MCF 10A (cell line): ENCODE measurements at regions not wholly inside any gene's neighbourhood (a gene's known extent, or its start where the extent isn't known, plus 50 kb on each side); places are given as distances from the start of the nearest gene placed in this dataset.

Experiments used
- BruUV-seq: library from RNA; stranded (reverse); fragments of 400-500 nt; replicated peaks from 2 replicates; lab custom pipeline; 2021; lab: Mats Ljungman, UMichigan
- CTCF ChIA-PET: fragments of 300-600 bp; sonication (Branson Sonifier 250); formaldehyde crosslinking; extraction: SDS; loops from one replicate; lab custom pipeline; 2021; ENCODE audit warnings: antibody characterized with exemption, inconsistent platforms; lab: Yijun Ruan, JAX
- POLR2A ChIA-PET: fragments of 300-600, 350-650 bp; sonication (Branson Sonifier 250); formaldehyde crosslinking; extraction: SDS; loops from one replicate; lab custom pipeline; 2020; ENCODE audit warnings: antibody characterized with exemption, inconsistent platforms; lab: Yijun Ruan, JAX
- DNase-seq: peaks from one replicate; pipeline ENCODE4 v3.0.0-alpha.2; 2018; ENCODE audit not compliant: unreplicated experiment
- H3K27ac Mint-ChIP-seq: one replicate; pipeline ENCODE4 v1.8.0; 2022; ENCODE audit warnings: mild to moderate bottlenecking, low read depth, mixed read lengths; ENCODE audit not compliant: unreplicated experiment
- H3K27me3 Mint-ChIP-seq: one replicate; pipeline ENCODE4 v1.8.0; 2022; ENCODE audit warnings: mixed read lengths; ENCODE audit not compliant: insufficient read depth, unreplicated experiment
- H3K36me3 Mint-ChIP-seq: one replicate; pipeline ENCODE4 v1.8.0; 2022; ENCODE audit warnings: mild to moderate bottlenecking, moderate library complexity, mixed read lengths; ENCODE audit not compliant: insufficient read depth, unreplicated experiment
- H3K4me1 Mint-ChIP-seq: one replicate; pipeline ENCODE4 v1.8.0; 2022; ENCODE audit warnings: mixed read lengths; ENCODE audit not compliant: insufficient read depth, unreplicated experiment
- H3K4me3 Mint-ChIP-seq: one replicate; pipeline ENCODE4 v1.8.0; 2022; ENCODE audit warnings: mild to moderate bottlenecking, moderate library complexity, mixed read lengths; ENCODE audit not compliant: unreplicated experiment
- H3K9me3 Mint-ChIP-seq: one replicate; pipeline ENCODE4 v1.8.0; 2022; ENCODE audit warnings: mixed read lengths; ENCODE audit not compliant: unreplicated experiment
- CTCF ChIP-seq: fragments of 200-600 bp; IDR thresholded peaks from one replicate; pipeline ENCODE4 v1.8.0; 2022; ENCODE audit warnings: antibody characterized with exemption, mild to moderate bottlenecking; ENCODE audit not compliant: unreplicated experiment
- intact Hi-C: fragments of 100-400 bp; cut with micrococcal nuclease; formaldehyde crosslinking; loops from 2 replicates; pipeline ENCODE4 v1.14.1; 2022

- no peak for TF ChIP-seq CTCF
- Mint-ChIP-seq H3K27ac (no peak overlapping the region), H3K4me1 (peaks cover 7% of the 10 kb centered on the region), H3K4me3 (no peak overlapping the region), H3K36me3 (no peaks in the 10 kb centered on the region), H3K9me3 (no peaks in the 10 kb centered on the region), H3K27me3 (no peaks in the 10 kb centered on the region)
- CTCF ChIA-PET = interaction anchor here (0.6 kb wide), 1 partner anchor 57 kb away, joined by 3 read pairs; no protein-coding TSS in a partner anchor
- BruUV-seq = no TSS peak
- POLR2A ChIA-PET = no interaction called here
- intact Hi-C loops = no loop called here
- no peak for DNase-seq
Observed at GRCh38 chr3:82745544-82745943, 984.1 kb upstream of the GBE1 start.

DNA sequence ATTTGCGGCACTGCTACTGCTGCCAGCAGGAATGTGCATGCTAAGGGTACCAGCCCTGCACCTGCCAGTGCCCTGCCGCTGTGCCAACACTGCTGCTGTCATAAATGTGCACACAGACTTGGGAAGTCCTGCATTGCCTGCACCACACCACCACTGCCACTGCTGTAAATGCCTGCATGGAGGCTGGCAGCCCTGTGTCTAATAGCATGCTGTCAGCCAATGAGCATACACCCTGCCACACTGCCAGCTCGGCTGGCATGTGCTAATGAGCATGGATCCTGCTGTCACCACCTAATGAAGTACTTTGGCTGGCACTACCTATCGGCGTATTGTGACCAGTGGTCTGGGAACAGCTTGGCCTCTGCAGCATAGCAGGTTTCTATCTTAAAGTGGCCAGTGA is 981.8 kb upstream of the GBE1 start:
- ChIA-PET POLR2A (no interaction called here), CTCF (interaction anchor here (0.7 kb wide), 1 partner anchor 40 kb away, joined by 4 read pairs; no protein-coding TSS in a partner anchor)
- no peak for TF ChIP-seq CTCF
- H3K9me3 Mint-ChIP-seq = no peaks in the 10 kb centered on the region
- H3K4me3 Mint-ChIP-seq = no peak overlapping the region
- no peaks in the 10 kb centered on the region for H3K36me3 Mint-ChIP-seq
- intact Hi-C loops = no loop called here
- DNase-seq = no peak
- no TSS peak for BruUV-seq
- H3K27me3 Mint-ChIP-seq = no peaks in the 10 kb centered on the region
- peaks cover 7% of the 10 kb centered on the region for H3K4me1 Mint-ChIP-seq
- H3K27ac Mint-ChIP-seq = no peak overlapping the region

DNA sequence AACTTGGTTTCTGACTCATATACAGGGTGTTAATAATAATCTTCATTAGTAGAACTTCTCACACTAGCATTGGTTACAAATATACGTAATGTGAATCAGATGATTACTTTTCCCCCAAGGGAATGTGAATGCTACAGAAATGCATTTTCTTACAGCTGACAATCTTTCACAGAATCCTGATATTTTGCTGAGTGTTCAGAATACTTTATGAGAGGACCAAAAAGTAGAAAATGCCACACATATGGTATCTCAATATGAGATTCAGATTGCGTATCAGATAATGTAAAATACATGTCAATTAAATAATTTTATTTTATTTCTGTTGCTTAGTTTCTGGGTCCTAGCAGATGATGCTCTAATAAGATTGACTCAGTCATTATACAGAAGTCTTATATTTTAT is 979.9 kb upstream of the GBE1 start:
- intact Hi-C loops = no loop called here
- CTCF ChIA-PET = no interaction called here
- Mint-ChIP-seq H3K4me1 (peaks cover 7% of the 10 kb centered on the region), H3K4me3 (no peak overlapping the region), H3K27ac (no peak overlapping the region), H3K9me3 (no peaks in the 10 kb centered on the region), H3K27me3 (no peaks in the 10 kb centered on the region), H3K36me3 (no peaks in the 10 kb centered on the region)
- TF ChIP-seq CTCF = no peak
- no peak for DNase-seq
- no TSS peak for BruUV-seq
- POLR2A ChIA-PET = no interaction called here

- BruUV-seq = no TSS peak
- H3K27me3 Mint-ChIP-seq = no peaks in the 10 kb centered on the region
- no peaks in the 10 kb centered on the region for H3K9me3 Mint-ChIP-seq
- ChIA-PET POLR2A (no interaction called here), CTCF (no interaction called here)
- H3K36me3 Mint-ChIP-seq = no peaks in the 10 kb centered on the region
- no peak overlapping the region for H3K4me3 Mint-ChIP-seq
- intact Hi-C loops = no loop called here
- DNase-seq = no peak
- no peaks in the 10 kb centered on the region for H3K4me1 Mint-ChIP-seq
- TF ChIP-seq CTCF = no peak
- no peak overlapping the region for H3K27ac Mint-ChIP-seq
Observed at GRCh38 chr3:82739390-82739789, 977.9 kb upstream of the GBE1 start.
